ENCODE measurements at regions not wholly inside any gene's neighbourhood (a gene's known extent, or its start where the extent isn't known, plus 50 kb on each side); places are given as distances from the start of the nearest gene placed in this dataset.
"Not testable (repeated sequence)": the region's sequence is repeated elsewhere in the genome, so short reads cannot be mapped to it uniquely, and the experiment has no call there.

- DNase-seq: no peak
These were observed 90.9 kb upstream of the PTHLH start for GRCh38 chr12:28063355-28063880.

- DNase-seq: no peak
These were observed 92.8 kb upstream of the PTHLH start for GRCh38 chr12:28065374-28065773.

GRCh38 chr12:28065889-28066630, 93.5 kb upstream of the PTHLH start:
- DNase-seq: no peak

- no peak for DNase-seq
These were observed 94.3 kb upstream of the PTHLH start for GRCh38 chr12:28066879-28067278.

GRCh38 chr12:28068467-28068866, 95.9 kb upstream of the PTHLH start:
- no peak for DNase-seq

GRCh38 chr12:28079539-28079938, 107.0 kb upstream of the PTHLH start:
- DNase-seq: no peak

- no peak for DNase-seq
These were observed 108.2 kb upstream of the CCDC91 start for GRCh38 chr12:28082096-28082495.

GRCh38 chr12:28083840-28084678, 106.2 kb upstream of the CCDC91 start:
- DNase-seq: no peak

GRCh38 chr12:28086521-28087155, 103.6 kb upstream of the CCDC91 start:
- DNase-seq: peak; percentile 6 to 58

GRCh38 chr12:28088566-28089272, 101.5 kb upstream of the CCDC91 start:
- DNase-seq: no peak

- DNase-seq: no peak
These were observed 100.9 kb upstream of the CCDC91 start for GRCh38 chr12:28089338-28089737.

GRCh38 chr12:28090835-28091234, 99.4 kb upstream of the CCDC91 start:
- no peak for DNase-seq

- DNase-seq: no peak
These were observed 97.9 kb upstream of the CCDC91 start for GRCh38 chr12:28092396-28092795.

GRCh38 chr12:28096649-28097048, 93.6 kb upstream of the CCDC91 start:
- no peak for DNase-seq

GRCh38 chr12:28097221-28097620, 93.0 kb upstream of the CCDC91 start:
- DNase-seq: no peak

GRCh38 chr12:28099245-28099644, 91.0 kb upstream of the CCDC91 start:
- not testable (repeated sequence) for DNase-seq

- DNase-seq: peak in 1 of 2 experiments; percentile 47
These were observed 90.4 kb upstream of the CCDC91 start for GRCh38 chr12:28099871-28100270.

GRCh38 chr12:28100717-28101116, 89.5 kb upstream of the CCDC91 start:
- no peak for DNase-seq

GRCh38 chr12:28104316-28104715, 85.9 kb upstream of the CCDC91 start:
- no peak for DNase-seq

GRCh38 chr12:28104903-28105864, 85.1 kb upstream of the CCDC91 start:
- DNase-seq: peak; percentile 38 to 78

- no peak for DNase-seq
These were observed 82.6 kb upstream of the CCDC91 start for GRCh38 chr12:28107679-28108078.

- DNase-seq: no peak
These were observed 81.7 kb upstream of the CCDC91 start for GRCh38 chr12:28108599-28108998.
